Posterior cingulate gyrus (tissue), 11 donors: ENCODE measurements at regions not wholly inside any gene's neighbourhood (a gene's known extent, or its start where the extent isn't known, plus 50 kb on each side); places are given as distances from the start of the nearest gene placed in this dataset.

Experiments used
- DNase-seq, 10 donors: peaks; one replicate each; pipeline versions ENCODE4 v3.0.0 to v3.0.0-alpha.2; 2020 to 2021; ENCODE audit warnings: mixed read lengths in 3 of 10
- intact Hi-C: fragments of 100-400 bp; cut with DNase I; formaldehyde crosslinking; loops from one replicate; pipeline ENCODE4 v1.15.1; 2023

- intact Hi-C loops, result no loop called here
- DNase-seq, result no peak
Observed at GRCh38 chr1:165039996-165040395, 316.5 kb downstream of the LMX1A start.

- DNase-seq, result no peak
- intact Hi-C loops, result no loop called here
Observed at GRCh38 chr1:165036403-165036802, 320.1 kb downstream of the LMX1A start.

- intact Hi-C loops, result no loop called here
- no peak for DNase-seq
Observed at GRCh38 chr1:165034136-165034809, 322.2 kb downstream of the LMX1A start.

DNA sequence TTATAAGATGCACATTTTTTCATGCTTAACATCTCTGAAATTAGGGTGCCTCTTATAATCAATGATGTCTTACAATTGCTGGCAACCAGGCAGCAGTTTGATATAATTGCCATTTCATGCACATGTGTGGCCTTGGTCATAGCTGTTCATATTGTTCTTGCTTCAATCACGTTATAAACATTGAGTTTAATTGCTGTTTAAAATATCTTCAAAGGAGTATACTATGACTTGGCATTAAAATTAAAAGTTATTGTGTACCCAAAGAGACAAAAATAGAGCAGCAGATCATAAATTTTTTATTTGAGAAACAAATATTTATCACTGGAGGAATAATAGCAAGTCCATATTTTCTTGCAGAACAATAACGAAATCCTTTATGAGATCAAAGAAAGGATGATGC, 325.5 kb downstream of the LMX1A start:
- no peak for DNase-seq
- intact Hi-C loops, result no loop called here

GRCh38 chr1:165025805-165026204, 330.7 kb downstream of the LMX1A start:
- intact Hi-C loops, result no loop called here
- DNase-seq, result no peak

DNA sequence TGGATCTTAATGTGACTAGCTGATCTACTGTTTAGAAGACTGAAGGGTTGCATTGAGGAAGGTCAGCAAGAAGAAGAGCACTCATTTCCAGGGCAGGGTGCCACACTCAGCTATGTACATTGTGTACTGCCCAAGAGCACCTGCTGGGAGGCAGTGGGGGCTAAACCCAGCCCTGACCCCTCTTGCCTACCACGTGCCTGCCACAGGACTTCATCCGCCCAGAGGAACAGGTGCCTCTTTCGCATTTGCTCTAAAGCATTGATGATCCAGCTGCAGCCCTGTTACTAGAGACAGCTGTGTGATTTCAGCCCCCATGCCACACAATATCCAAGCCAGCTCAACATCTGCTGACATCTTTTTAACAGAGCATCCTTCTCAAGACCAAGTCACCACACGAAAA, 341.8 kb downstream of the LMX1A start:
- intact Hi-C loops, result no loop called here
- no peak for DNase-seq

- intact Hi-C loops, result no loop called here
- DNase-seq, result no peak
Observed at GRCh38 chr1:165011991-165012531, 344.5 kb downstream of the LMX1A start.

DNA sequence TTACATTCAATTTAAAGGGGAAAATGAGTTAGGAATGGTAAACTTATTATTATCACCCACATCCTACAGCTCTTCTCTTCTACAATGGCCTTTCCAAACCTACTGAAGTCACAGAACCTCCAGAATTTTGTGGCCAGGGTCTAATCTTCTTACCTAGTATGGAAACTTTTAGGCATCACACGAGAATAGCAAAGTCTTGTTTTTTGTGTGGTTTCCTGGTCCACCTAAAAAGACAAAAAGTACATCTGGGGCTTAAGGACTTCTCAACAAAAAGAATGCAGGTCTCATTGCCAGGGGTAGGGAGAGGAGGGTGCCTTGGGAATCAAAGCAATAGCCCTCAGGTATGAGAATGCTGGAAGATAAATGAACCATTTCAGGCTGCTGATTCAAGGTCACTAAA, 345.3 kb downstream of the LMX1A start:
- no peak for DNase-seq
- intact Hi-C loops, result no loop called here

GRCh38 chr1:165010418-165011070, 346.0 kb downstream of the LMX1A start:
- intact Hi-C loops, result no loop called here
- DNase-seq, result no peak

DNA sequence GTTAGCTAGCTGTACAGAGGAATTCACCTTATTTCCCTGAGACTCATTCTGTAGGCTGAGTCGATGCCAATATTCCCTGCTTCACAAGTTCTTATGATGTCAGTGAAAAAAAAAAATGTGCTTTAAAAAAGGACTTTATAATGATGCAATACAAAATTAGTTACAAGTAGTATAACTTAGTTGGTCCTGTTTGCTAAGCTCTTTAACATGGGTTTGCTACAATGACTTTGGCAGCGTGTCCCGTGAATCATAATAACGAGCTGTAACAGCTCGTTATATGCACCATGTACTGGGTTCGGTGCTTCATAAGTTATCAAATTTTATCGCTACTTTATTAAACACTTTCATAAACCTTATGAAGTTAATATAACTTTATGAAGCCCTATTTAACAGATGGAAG, 349.7 kb downstream of the LMX1A start:
- intact Hi-C loops, result no loop called here
- no peak for DNase-seq

DNA sequence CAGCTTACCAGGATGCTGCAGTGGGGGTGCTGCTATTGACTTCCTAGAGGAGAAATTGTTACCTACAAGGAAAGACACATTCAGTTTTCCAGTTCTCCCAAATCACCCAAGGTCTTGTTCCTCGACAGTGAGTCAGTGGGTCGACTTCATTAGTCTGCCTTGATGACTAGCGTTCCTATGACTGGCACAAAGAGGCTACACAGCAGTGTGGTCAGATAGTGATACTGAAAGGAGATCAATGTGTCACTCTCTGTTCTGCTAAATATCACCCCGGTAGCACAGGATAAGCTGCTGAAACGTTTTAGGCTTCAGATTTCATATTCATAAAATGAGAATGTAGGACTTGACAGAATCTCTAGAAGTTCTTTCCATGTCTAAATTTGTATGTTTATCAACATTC, 357.4 kb downstream of the LMX1A start:
- DNase-seq, result no peak

GRCh38 chr1:164991763-164992314, 364.7 kb downstream of the LMX1A start:
- no peak for DNase-seq
- intact Hi-C loops, result no loop called here

More for the DNA sequence above, 357.4 kb downstream of the LMX1A start:
- intact Hi-C loops, result no loop called here

DNA sequence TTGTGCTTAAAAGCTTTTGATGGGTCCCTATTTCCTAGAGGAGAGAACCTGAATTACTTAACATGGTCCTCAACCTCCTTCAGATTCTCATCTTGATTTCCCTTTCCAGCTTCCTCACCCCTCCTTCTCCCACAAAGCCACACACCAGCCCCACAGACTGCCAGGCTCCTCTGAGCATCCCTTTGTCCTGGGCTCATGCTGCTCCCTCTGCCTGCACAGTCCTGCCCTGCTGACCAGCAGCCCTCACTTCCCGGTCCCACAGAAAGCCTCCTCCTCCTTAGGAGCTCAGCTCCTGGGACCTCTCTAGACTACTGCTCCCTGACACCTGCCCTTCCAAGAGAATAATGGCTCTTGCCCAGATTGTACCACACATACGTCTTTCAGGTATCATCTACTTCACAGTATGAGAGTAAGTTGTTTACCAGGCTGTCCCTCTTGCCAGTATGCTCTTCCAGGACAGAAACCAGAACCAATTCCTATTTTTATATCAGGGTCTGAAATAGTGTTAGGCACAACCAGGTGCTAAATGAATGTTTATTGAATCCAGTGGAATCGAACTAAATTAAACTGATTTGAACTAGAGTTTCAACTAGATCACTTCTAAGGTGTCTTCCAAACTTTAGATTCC, 373.4 kb downstream of the LMX1A start:
- DNase-seq, result peak in 9 of 10 donors; percentile 25 to 94 (median 63)
- intact Hi-C loops, result loop anchor here (5.0 kb wide), 1 partner anchor 84 kb away; no protein-coding TSS in a partner anchor

GRCh38 chr1:164982545-164982944, 374.0 kb downstream of the LMX1A start:
- intact Hi-C loops, result loop anchor here (5.0 kb wide), 1 partner anchor 85 kb away; no protein-coding TSS in a partner anchor

GRCh38 chr1:164977561-164977960, 379.0 kb downstream of the LMX1A start:
- DNase-seq, result no peak
- intact Hi-C loops, result no loop called here

More at GRCh38 chr1:164982545-164982944, 374.0 kb downstream of the LMX1A start:
- no peak for DNase-seq

DNA sequence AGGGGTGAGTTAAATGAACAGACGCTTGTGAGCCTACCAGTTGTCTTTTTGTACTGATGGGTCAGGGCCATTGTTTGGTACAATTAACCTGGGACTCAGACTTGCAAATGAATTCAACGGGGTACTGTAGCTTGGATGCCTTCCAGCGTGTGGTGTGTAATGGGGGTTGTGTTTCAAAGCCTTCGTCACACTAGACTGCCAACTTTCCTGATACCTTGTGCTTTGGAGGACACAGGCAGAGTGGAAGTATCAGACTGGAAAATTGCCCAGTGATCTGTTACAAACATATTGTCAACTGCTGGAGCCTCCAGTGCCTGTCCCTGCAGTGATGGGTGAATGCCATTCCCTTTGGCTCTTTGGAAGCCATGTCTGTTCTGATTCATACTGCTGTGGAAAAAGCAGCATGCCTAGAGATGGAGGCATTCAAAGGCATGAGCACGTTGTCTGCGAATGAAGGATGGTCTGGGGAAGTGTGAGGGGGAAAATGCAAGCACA, 384.5 kb downstream of the LMX1A start:
- DNase-seq, result no peak
- intact Hi-C loops, result no loop called here

DNA sequence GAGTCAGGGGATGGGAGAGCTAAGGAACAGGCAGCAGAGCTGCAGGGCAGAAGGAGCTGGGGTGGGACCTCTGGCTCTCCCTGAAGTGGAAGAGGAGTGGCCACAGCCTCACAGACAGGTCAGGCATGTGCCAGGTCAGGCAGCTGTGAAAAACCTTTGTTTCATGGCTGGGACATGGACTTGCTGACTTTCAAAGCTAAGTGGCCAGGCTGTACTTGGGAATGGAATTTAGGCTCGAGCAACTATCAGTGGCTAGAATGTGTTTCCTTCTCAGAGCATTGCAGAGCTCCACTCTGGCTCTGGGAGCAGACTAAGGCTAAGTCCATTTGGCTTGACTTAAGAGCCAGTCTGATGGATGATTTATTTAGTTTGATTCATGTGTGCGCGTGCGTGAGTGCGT, 385.1 kb downstream of the LMX1A start:
- intact Hi-C loops, result no loop called here
- no peak for DNase-seq

- intact Hi-C loops, result no loop called here
Observed at GRCh38 chr1:164969253-164969652, 387.3 kb downstream of the LMX1A start.

GRCh38 chr1:164967300-164967699, 389.2 kb downstream of the LMX1A start:
- DNase-seq, result no peak
- intact Hi-C loops, result no loop called here

More at GRCh38 chr1:164969253-164969652, 387.3 kb downstream of the LMX1A start:
- no peak for DNase-seq

DNA sequence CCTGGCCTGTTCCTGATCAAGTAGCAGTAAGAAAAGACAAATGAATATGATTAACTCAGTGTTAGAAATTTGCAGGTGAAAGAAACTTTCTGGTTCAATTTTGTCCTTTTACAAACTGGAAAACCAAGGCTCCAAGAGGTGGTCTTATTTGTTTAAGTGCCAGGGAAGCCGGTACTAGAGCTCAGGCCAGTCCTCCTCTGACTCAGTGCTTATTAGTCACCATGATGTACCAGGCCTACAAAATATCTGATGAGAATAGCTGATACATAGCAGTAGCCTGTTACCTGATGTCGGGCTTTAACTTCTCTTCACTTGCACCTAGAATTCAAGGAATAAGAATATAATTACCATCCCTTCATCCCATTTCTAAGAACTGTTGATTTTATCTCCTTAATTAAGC, 394.8 kb downstream of the LMX1A start:
- intact Hi-C loops, result no loop called here
- no peak for DNase-seq
